Suppressor macrophage (primary cell): ENCODE measurements at regions not wholly inside any gene's neighbourhood (a gene's known extent, or its start where the extent isn't known, plus 50 kb on each side); places are given as distances from the start of the nearest gene placed in this dataset.
A peak's percentile ranks its signal among the peaks of the same experiment; 100 is the strongest.

Source experiments
- DNase-seq, 4 experiments: peaks; one replicate each; pipeline ENCODE4 v3.0.0-alpha.2; 2020 to 2022

DNA sequence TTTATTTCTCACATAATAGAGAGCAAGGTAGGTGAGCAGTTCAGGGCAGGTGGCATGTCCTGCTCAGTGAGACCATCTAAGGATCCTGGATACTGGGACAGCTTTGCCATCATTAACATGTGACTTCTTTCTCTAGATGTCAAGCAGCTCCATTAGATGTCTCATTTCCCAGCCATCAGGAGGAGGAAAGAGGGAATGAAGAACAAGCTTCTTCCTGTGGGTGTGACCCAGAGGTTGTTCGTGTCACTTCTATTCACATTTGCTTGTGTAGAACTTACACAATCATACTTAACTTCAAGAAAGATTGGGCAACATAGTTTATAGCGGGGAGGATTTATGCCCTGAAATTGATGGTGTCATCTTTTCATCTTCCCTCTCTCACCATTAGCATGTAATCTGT is 169.2 kb upstream of the B3GALT2 start:
- DNase-seq, result no peak

DNA sequence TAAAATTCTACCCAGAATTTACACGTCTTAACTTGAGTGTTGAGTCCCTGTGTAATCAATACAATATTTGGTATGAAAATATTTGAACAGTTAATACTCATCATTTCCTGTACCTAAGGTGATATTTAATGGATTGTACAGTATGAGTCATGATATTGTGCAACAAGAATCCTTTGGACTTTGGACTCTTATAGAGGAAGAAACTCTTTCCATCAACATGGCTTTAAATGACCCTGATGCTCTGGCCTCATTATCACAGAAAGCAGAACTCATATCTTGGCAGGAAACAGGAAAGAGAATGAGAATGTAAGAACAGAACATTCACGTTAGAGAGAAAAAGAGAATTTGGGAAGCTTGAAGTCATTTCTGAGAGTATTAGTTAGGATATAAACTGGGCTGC is 168.8 kb upstream of the B3GALT2 start:
- DNase-seq, result peak in 2 of 4 experiments; percentile 16 to 35

DNA sequence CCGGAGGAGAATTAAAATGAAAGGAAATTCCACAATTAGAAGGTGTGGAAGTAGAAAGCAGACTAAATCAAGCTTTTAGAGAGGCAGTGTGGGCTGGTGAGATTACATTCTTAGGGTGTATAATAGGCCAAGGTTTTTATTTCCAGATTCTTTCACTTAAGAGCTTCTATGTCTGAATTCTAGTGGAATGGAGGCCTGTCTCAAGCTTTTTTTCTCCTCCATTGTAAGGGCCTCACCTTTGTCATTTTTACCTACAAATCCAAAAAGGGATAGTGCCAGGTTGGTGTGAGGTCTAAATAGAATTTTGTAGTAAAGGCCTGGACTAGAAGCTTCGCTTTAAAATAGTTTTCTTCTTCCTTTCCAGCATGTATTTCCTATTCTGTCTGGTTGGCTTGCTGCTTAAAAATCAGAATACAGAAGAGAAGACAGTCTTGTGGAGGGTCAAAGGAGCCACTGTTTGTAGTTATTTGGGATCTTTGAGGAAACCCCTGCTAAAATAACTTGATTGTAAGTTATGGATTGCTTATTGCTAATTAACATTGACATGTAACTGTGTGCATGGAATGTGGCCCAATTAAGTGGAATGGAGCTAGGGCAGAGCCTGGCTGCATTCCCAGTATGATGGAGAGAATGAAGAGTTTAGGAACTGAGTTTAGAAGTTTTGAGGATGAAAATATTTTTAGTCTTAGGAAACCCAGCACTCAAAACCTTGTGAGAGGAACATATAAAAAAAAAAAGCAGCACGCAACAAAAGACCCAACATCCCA is 162.5 kb upstream of the B3GALT2 start:
- no peak for DNase-seq

GRCh38 chr1:193348091-193348768 is 161.8 kb upstream of the B3GALT2 start:
- no peak for DNase-seq

DNA sequence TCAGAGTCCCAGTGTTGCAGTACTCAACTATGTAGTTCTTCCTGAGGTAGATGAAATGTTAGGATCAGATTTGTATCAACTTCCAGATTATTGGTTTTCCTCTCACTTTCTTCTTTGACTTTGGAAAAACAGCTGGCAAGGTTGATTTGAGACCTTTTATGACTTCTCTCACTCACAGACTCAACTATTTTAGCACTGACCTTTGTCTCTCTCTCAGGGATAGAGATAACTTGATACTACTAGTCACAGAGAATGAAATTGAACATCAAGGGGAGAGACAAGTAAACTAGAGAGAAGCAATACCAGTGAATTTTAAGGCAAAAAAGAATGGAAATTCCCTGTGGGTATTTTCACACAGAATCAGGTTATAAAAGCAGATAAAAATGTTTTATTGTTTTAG is 159.7 kb upstream of the B3GALT2 start:
- DNase-seq, result no peak

- DNase-seq, result no peak
Measured at GRCh38 chr1:193342811-193343210, 156.4 kb upstream of the B3GALT2 start.

DNA sequence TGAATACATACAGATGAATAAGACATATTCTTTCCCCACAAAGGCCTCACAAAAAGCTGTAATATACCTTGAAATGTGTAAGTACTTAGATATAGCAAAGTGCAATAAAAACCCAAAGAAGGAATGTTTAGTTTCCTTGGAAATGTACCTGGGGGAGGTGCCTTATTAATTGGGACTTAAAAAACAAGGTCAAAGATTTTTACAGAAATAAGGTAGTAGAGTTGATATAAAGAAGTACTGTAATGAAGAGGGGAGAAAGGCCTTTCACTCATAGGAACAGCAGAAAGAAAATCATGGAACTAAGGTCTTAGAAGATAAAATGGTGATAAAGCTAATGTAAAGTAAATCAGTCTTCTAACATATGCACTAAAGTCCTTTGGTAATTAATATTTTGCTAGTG is 153.9 kb upstream of the B3GALT2 start:
- no peak for DNase-seq

- no peak for DNase-seq
Measured at GRCh38 chr1:193339401-193339800, 153.0 kb upstream of the B3GALT2 start.

- DNase-seq, result peak in 2 of 4 experiments; percentile 1 to 17
Measured at GRCh38 chr1:193338194-193338593, 151.8 kb upstream of the B3GALT2 start.

DNA sequence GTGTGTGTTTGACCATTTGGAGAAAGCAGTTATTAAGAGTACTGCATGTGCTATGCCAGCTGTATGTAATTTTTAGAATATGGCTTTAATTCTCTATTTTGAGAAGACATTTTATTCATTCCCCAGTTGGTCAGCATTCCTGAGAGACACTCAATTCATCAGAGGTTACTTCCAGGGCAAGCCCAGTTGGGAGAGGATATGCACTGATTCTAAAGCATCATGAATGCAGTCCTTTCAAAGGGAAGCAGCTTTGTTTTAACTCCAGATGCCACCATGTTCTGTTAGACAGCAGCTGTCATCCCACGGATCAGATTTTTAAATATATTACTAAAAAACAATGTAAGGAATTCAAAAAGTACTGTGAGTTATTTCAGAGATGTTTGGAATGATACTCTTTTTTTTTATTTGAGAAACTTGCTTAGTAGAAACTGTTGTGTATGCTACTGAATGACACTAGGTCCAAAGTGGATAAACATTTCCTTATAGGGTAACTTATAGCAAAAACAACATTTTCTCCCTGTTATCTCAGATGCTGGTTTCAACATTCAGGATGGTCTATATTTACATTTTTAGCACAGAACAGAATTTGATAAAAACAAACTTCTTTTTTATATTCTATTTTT is 149.5 kb upstream of the B3GALT2 start:
- no peak for DNase-seq

DNA sequence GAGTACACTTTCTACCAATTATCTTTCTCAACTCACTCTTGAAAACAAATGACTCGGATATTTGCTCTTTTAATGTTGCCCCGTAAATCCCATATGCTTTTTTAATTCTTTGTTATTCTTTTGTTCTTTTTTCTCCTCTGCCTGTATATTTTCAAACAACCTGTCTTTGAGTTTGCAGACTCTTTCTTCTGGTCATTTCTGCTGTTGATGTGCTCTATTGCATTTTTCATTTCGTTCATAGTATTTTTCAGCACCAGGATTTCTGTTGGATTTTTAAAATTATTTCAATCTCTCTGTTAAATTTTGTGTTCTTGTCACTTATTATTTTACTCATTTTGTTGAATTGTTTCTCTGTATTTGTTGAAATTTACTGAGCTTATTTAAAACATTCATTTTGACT is 146.8 kb upstream of the B3GALT2 start:
- no peak for DNase-seq

DNA sequence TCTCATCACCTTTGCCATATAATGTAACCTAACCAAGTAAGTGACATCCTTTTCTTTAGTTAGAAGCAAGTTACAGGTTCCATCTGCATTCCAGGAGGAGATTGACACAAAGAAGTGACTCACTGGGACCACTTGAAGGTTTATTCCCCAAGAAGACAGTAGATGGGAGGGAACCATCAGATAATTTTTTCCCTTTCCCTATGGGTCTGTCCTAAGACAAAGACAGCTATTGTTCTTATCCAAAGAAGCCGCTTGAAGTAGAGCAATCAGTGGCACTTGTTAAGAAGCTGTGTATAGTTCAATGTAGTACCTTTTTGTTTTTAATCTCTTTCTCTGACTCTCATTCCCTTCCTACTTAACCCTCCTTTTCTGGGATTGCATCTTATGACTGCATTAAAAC is 139.9 kb upstream of the B3GALT2 start:
- DNase-seq, result no peak

DNA sequence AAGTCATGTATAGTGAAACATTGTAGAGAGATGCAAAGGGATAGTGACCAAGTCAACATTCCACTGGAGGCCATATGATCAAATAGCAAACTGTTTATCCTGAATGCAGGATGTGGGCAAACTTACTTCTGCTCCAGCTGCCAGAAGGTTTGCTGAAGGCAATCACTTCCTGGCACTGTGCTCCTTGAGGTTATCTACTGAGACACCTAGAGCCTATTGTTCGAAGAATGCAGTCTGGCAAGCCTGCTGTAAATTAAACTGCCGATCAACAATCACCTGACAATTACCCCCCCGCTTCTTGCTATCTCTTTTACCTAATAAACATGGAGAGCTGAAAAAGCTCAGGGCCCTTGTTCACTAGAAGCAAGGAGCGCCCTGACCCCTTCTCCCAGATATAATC is 139.4 kb upstream of the B3GALT2 start:
- DNase-seq, result no peak

DNA sequence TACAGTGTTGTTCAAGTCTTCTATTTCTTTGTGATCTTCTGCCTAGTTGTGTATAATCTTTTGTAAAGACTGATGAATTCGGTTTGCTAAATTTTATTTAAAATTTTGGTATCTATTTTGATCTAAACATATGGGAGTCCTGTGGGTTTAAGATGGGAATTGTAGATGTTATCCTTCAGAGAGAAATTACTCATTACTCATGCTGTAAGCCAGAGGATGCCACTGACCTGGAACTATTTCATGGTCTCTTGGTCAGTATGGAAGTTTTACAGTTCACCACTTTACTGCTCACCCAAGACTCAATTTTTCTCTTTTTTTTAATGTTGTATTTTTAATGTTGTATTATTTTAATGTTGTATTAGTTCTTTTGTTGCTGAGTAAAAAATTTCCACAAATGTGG is 138.6 kb upstream of the B3GALT2 start:
- DNase-seq, result no peak

DNA sequence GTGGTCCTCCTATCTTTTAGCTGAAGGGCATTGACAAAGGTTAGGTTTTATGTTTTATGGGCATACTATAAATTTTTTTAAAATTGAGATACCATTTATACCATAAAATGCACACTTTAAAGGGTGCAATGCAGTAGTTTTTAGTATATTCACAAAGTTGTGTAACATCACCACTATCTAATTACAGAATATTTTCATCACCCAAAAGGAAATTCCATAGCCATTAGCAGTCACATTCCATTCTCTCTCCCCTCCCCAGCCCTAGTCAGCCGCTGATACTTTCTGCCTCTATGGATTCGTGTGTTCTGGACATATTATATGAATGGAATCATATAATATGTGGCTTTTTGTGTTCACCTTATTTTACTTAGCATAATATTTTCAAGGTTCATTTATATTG is 135.8 kb upstream of the B3GALT2 start:
- no peak for DNase-seq

DNA sequence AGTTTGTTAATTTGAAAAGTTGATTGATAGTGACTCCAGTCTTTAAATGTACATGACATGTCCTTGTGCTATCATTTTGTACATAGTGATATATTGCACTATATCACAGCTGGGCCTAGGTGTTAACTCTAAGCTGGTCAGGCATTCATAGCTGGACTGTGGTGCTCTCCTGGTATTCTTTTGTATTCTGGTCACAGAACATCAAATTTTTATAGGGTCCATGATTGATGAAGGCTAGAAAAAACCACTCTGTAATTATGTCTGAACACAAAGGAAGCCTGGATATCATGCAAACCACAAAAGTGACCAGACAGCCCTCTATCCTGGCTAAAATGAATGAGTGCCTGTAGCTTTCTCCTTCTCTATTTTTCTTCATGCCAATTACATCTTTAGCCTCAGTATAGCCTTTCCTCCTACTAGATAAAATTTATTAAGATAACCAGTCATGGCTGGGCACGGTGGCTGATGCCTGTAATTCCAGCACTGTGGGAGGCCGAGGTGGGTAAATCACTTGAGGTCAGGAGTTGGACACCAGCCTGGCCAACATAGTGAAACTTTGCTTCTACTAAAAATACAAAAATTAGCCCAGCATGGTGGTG is 134.9 kb upstream of the B3GALT2 start:
- DNase-seq, result no peak

GRCh38 chr1:193320270-193320669 is 133.9 kb upstream of the B3GALT2 start:
- no peak for DNase-seq

DNA sequence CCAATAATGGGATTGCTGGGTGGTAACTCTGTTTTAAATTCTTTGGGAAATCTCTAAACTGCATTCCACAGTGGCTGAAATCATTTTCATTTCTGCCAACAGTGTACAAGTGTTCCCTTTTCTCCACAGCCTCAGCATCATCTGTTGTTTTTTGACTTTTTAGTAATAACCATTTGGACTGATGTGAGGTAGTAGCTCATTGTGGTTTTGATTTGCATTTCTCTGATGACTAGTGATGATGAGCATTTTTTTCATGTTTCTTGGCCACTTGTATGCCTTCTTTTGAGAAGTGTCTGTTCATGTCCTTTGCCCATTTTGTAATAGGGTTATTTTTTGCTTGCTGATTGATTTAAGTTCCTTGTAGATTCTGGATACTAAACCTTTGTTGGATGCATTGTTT is 131.9 kb upstream of the B3GALT2 start:
- no peak for DNase-seq

- no peak for DNase-seq
Measured at GRCh38 chr1:193313354-193314140, 127.1 kb upstream of the B3GALT2 start.

GRCh38 chr1:193312432-193312831 is 126.0 kb upstream of the B3GALT2 start:
- no peak for DNase-seq

- DNase-seq, result no peak
Measured at GRCh38 chr1:193311226-193311948, 125.0 kb upstream of the B3GALT2 start.

DNA sequence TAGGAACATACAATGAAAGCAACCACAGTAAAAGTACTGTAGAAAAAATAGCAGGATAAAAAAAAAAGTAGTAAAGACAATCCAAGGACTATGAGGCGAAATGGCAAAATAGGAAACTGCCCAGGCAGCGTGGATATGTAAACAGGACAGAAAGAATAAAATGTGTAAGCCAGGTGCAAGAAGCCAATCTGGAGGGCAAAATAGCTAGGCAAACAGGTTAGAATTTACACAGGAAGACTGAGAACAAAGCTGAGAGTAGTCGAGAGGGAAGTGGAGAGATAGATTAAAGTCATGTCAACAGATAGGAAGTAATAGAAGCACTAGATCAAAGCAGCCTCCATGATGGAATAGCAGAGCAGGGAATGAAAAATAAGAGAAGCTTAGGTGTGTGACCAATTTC is 124.2 kb upstream of the B3GALT2 start:
- DNase-seq, result no peak
